ENCODE measurements at regions not wholly inside any gene's neighbourhood (a gene's known extent, or its start where the extent isn't known, plus 50 kb on each side); places are given as distances from the start of the nearest gene placed in this dataset.

DNA sequence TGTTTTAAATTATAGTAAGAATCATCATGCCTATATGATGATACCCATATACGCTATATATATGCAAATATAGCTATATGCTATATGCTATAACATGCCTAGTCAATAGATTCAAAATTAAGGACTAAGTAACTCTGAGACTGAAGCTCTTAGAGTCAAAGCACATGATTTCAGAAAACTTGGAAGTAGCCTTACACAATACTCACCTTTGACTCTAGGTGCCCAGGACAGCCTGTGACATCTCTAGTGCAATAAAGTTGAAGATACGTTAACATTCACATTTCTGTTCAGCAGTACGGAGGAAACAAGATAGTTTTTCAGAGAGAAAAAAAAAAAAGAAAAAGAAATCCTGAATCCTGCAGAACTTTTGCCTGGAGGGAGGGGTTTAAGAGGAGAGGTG, 149.7 kb upstream of the PIK3C3 start:
- no peaks in the 10 kb centered on the region for H3K27me3 ChIP-seq (ENCODE audit: control insufficient read depth, insufficient read depth, low read length)
- no peaks in the 10 kb centered on the region for H3K36me3 ChIP-seq (ENCODE audit: control insufficient read depth in 2 of 3, insufficient read depth in 3 of 3, low read length in 3 of 3)
- H3K9me3 ChIP-seq (ENCODE audit: control insufficient read depth in 2 of 3, insufficient read depth in 1 of 3, low read length in 3 of 3): no peaks in the 10 kb centered on the region
- intact Hi-C loops (cut with DNase I): no loop called here
- H3K4me1 ChIP-seq (ENCODE audit: control insufficient read depth in 2 of 3, insufficient read depth in 2 of 3, low read depth in 1 of 3, low read length in 3 of 3): no peaks in the 10 kb centered on the region
- no peak overlapping the region for H3K4me3 ChIP-seq (ENCODE audit: low read length in 3 of 3)
- H3K9ac ChIP-seq (ENCODE audit: low read length in 3 of 3): no peak overlapping the region
- FAIRE-seq (no peak), DNase-seq (no peak)
- TF ChIP-seq CTCF (IDR thresholded peaks at IDR 0.05; ENCODE audit: borderline replicate concordance, extremely low read depth, insufficient read depth): no peak
- no peak overlapping the region for H3K27ac ChIP-seq (ENCODE audit: low read depth in 2 of 2, low read length in 2 of 2)

- no peaks in the 10 kb centered on the region for H3K27me3 ChIP-seq (ENCODE audit: control insufficient read depth, insufficient read depth, low read length)
- H3K9me3 ChIP-seq (ENCODE audit: control insufficient read depth in 2 of 3, insufficient read depth in 1 of 3, low read length in 3 of 3): no peaks in the 10 kb centered on the region
- no peak for TF ChIP-seq CTCF (IDR thresholded peaks at IDR 0.05; ENCODE audit: borderline replicate concordance, extremely low read depth, insufficient read depth)
- FAIRE-seq (no peak), DNase-seq (no peak)
- H3K27ac ChIP-seq (ENCODE audit: low read depth in 2 of 2, low read length in 2 of 2): no peak overlapping the region
- no peak overlapping the region for H3K4me3 ChIP-seq (ENCODE audit: low read length in 3 of 3)
- H3K4me1 ChIP-seq (ENCODE audit: control insufficient read depth in 2 of 3, insufficient read depth in 2 of 3, low read depth in 1 of 3, low read length in 3 of 3): no peaks in the 10 kb centered on the region
- intact Hi-C loops (cut with DNase I): no loop called here
- H3K9ac ChIP-seq (ENCODE audit: low read length in 3 of 3): no peak overlapping the region
- no peaks in the 10 kb centered on the region for H3K36me3 ChIP-seq (ENCODE audit: control insufficient read depth in 2 of 3, insufficient read depth in 3 of 3, low read length in 3 of 3)
Measured at GRCh38 chr18:41798879-41799278, 156.2 kb upstream of the PIK3C3 start.

- H3K4me3 ChIP-seq (ENCODE audit: low read length in 3 of 3): no peak overlapping the region
- no peaks in the 10 kb centered on the region for H3K9me3 ChIP-seq (ENCODE audit: control insufficient read depth in 2 of 3, insufficient read depth in 1 of 3, low read length in 3 of 3)
- no peak overlapping the region for H3K9ac ChIP-seq (ENCODE audit: low read length in 3 of 3)
- peak in 3 of 5 donors; percentile 8 to 13 (median 10) for DNase-seq
- H3K27ac ChIP-seq (ENCODE audit: low read depth in 2 of 2, low read length in 2 of 2): no peak overlapping the region
- no peaks in the 10 kb centered on the region for H3K27me3 ChIP-seq (ENCODE audit: control insufficient read depth, insufficient read depth, low read length)
- no peaks in the 10 kb centered on the region for H3K36me3 ChIP-seq (ENCODE audit: control insufficient read depth in 2 of 3, insufficient read depth in 3 of 3, low read length in 3 of 3)
- no peak for TF ChIP-seq CTCF (IDR thresholded peaks at IDR 0.05; ENCODE audit: borderline replicate concordance, extremely low read depth, insufficient read depth)
- no peak for FAIRE-seq
- no peaks in the 10 kb centered on the region for H3K4me1 ChIP-seq (ENCODE audit: control insufficient read depth in 2 of 3, insufficient read depth in 2 of 3, low read depth in 1 of 3, low read length in 3 of 3)
- intact Hi-C loops (cut with DNase I): no loop called here
Measured at GRCh38 chr18:41790687-41791086, 164.3 kb upstream of the PIK3C3 start.

- H3K36me3 ChIP-seq (ENCODE audit: control insufficient read depth in 2 of 3, insufficient read depth in 3 of 3, low read length in 3 of 3): no peaks in the 10 kb centered on the region
Measured at GRCh38 chr18:41789001-41789400, 166.0 kb upstream of the PIK3C3 start.

More at GRCh38 chr18:41789001-41789400, 166.0 kb upstream of the PIK3C3 start:
- DNase-seq: no peak
- Histone ChIP-seq H3K4me3 (ENCODE audit: low read length in 3 of 3) (no peak overlapping the region), H3K27me3 (ENCODE audit: control insufficient read depth, insufficient read depth, low read length) (no peaks in the 10 kb centered on the region), H3K4me1 (ENCODE audit: control insufficient read depth in 2 of 3, insufficient read depth in 2 of 3, low read depth in 1 of 3, low read length in 3 of 3) (no peaks in the 10 kb centered on the region), H3K9me3 (ENCODE audit: control insufficient read depth in 2 of 3, insufficient read depth in 1 of 3, low read length in 3 of 3) (no peaks in the 10 kb centered on the region), H3K27ac (ENCODE audit: low read depth in 2 of 2, low read length in 2 of 2) (no peak overlapping the region), H3K9ac (ENCODE audit: low read length in 3 of 3) (no peak overlapping the region)
- intact Hi-C loops (cut with DNase I): no loop called here
- TF ChIP-seq CTCF (IDR thresholded peaks at IDR 0.05; ENCODE audit: borderline replicate concordance, extremely low read depth, insufficient read depth): no peak
- no peak for FAIRE-seq
